NT2/D1 (cell line): ENCODE measurements at regions not wholly inside any gene's neighbourhood (a gene's known extent, or its start where the extent isn't known, plus 50 kb on each side); places are given as distances from the start of the nearest gene placed in this dataset.

Experiments
- SUZ12 ChIP-seq: IDR thresholded peaks from 2 replicates; pipeline ENCODE4 v1.6.1; 2011; ENCODE audit not compliant: insufficient read length, insufficient read depth; ENCODE audit errors: extremely low read depth
- YY1 ChIP-seq: IDR thresholded peaks from 2 replicates; pipeline ENCODE4 v1.6.1; 2011; ENCODE audit not compliant: insufficient read length, insufficient read depth

- TF ChIP-seq YY1: no peak
- TF ChIP-seq SUZ12: no peak
Observed at GRCh38 chr16:52957199-52957598, 95.5 kb downstream of the CHD9NB start.
